T-helper 9 cell (primary cell): ENCODE measurements at regions not wholly inside any gene's neighbourhood (a gene's known extent, or its start where the extent isn't known, plus 50 kb on each side); places are given as distances from the start of the nearest gene placed in this dataset.
"Not testable (repeated sequence)": the region's sequence is repeated elsewhere in the genome, so short reads cannot be mapped to it uniquely, and the experiment has no call there.

Source experiments
- DNase-seq: peaks from one replicate; pipeline ENCODE4 v3.0.0-alpha.2; 2020

GRCh38 chr20:26091921-26092320 is 395.3 kb upstream of the ZNF337 start:
- not testable (repeated sequence) for DNase-seq

GRCh38 chr20:26086195-26086594 is 389.5 kb upstream of the ZNF337 start:
- not testable (repeated sequence) for DNase-seq

- not testable (repeated sequence) for DNase-seq
Observed at GRCh38 chr20:26073972-26074371, 377.3 kb upstream of the ZNF337 start.

GRCh38 chr20:26059324-26059723 is 362.7 kb upstream of the ZNF337 start:
- not testable (repeated sequence) for DNase-seq

- not testable (repeated sequence) for DNase-seq
Observed at GRCh38 chr20:26058446-26058845, 361.8 kb upstream of the ZNF337 start.

GRCh38 chr20:26057135-26057752 is 360.6 kb upstream of the ZNF337 start:
- DNase-seq = not testable (repeated sequence)

- DNase-seq = not testable (repeated sequence)
Observed at GRCh38 chr20:26025792-26026191, 329.1 kb upstream of the ZNF337 start.

GRCh38 chr20:26010942-26011276 is 314.3 kb upstream of the ZNF337 start:
- not testable (repeated sequence) for DNase-seq

GRCh38 chr20:26010224-26010941 is 313.7 kb upstream of the ZNF337 start:
- not testable (repeated sequence) for DNase-seq

- DNase-seq = not testable (repeated sequence)
Observed at GRCh38 chr20:26009402-26010223, 313.0 kb upstream of the ZNF337 start.

- DNase-seq = not testable (repeated sequence)
Observed at GRCh38 chr20:26008026-26008425, 311.4 kb upstream of the ZNF337 start.

- DNase-seq = not testable (repeated sequence)
Observed at GRCh38 chr20:26006164-26006563, 309.5 kb upstream of the ZNF337 start.

- DNase-seq = not testable (repeated sequence)
Observed at GRCh38 chr20:26003959-26004358, 307.3 kb upstream of the ZNF337 start.

- DNase-seq = not testable (repeated sequence)
Observed at GRCh38 chr20:25997367-25998038, 300.9 kb upstream of the ZNF337 start.

- no peak for DNase-seq
Observed at GRCh38 chr20:25992146-25992545, 295.5 kb upstream of the ZNF337 start.

GRCh38 chr20:25991756-25992130 is 295.1 kb upstream of the ZNF337 start:
- no peak for DNase-seq

GRCh38 chr20:25991051-25991755 is 294.6 kb upstream of the ZNF337 start:
- no peak for DNase-seq

- not testable (repeated sequence) for DNase-seq
Observed at GRCh38 chr20:25989686-25990085, 293.0 kb upstream of the ZNF337 start.

- no peak for DNase-seq
Observed at GRCh38 chr20:25989196-25989595, 292.5 kb upstream of the ZNF337 start.

GRCh38 chr20:25987928-25988560 is 291.4 kb upstream of the ZNF337 start:
- DNase-seq = not testable (repeated sequence)

GRCh38 chr20:25987073-25987927 is 290.6 kb upstream of the ZNF337 start:
- no peak for DNase-seq
